Endothelial cell of umbilical vein (primary cell): ENCODE measurements at regions not wholly inside any gene's neighbourhood (a gene's known extent, or its start where the extent isn't known, plus 50 kb on each side); places are given as distances from the start of the nearest gene placed in this dataset.

Experiments used
- BruUV-seq: library from RNA; stranded (reverse); fragments of 400-500 nt; replicated peaks from 2 replicates; lab custom pipeline; 2021; lab: Mats Ljungman, UMichigan
- CTCF ChIA-PET: fragments of 300-600, 350-600 bp; sonication (Branson Sonifier 250); formaldehyde crosslinking; loops from one replicate; lab custom pipeline; 2021; ENCODE audit warnings: antibody characterized with exemption, inconsistent platforms; lab: Charles Lee
- POLR2A ChIA-PET: fragments of 300-600, 350-600 bp; sonication (Branson Sonifier 250); formaldehyde crosslinking; loops from one replicate; lab custom pipeline; 2021; ENCODE audit warnings: antibody characterized with exemption, inconsistent platforms; lab: Charles Lee
- DNase-seq: peaks from one replicate; pipeline ENCODE4 v3.0.0-alpha.2; 2011; ENCODE audit warnings: low read depth, low spot score
- FAIRE-seq: peaks from 2 replicates; lab custom pipeline; 2011; peaks lifted over from hg19 to GRCh38; lab: Jason Lieb, UNC
- H2AFZ ChIP-seq: 2 replicates; pipeline ENCODE4 v1.6.0; 2012; ENCODE audit warnings: low read depth, low read length, control low read depth, inconsistent platforms
- H3K27ac ChIP-seq: 2 replicates; pipeline ENCODE4 v1.5.1; 2011; ENCODE audit warnings: low read depth, mild to moderate bottlenecking, control low read depth, low read length, moderate library complexity; ENCODE audit not compliant: insufficient read depth
- H3K27me3 ChIP-seq, 2 experiments: 2 replicates each; pipeline versions ENCODE4 v1.6.0 to v1.6.1; 2011; ENCODE audit warnings: low read length in 2 of 2, mixed read lengths in 1 of 2; ENCODE audit not compliant: control insufficient read depth in 2 of 2, insufficient read depth in 2 of 2
- H3K36me3 ChIP-seq, 2 experiments: 2 replicates in 1 of 2; 3 replicates in 1 of 2; pipeline ENCODE4 v1.5.1; 2011; ENCODE audit warnings: low read length in 2 of 2, mild to moderate bottlenecking in 1 of 2, moderate library complexity in 1 of 2; ENCODE audit not compliant: control insufficient read depth in 2 of 2, insufficient read depth in 2 of 2; ENCODE audit errors: extremely low read depth in 1 of 2
- H3K4me1 ChIP-seq: 3 replicates; pipeline ENCODE4 v1.5.1; 2011; ENCODE audit warnings: mild to moderate bottlenecking, low read length; ENCODE audit not compliant: control insufficient read depth, insufficient read depth; ENCODE audit errors: extremely low read depth
- H3K4me2 ChIP-seq: 2 replicates; pipeline ENCODE4 v1.6.1; 2011; ENCODE audit warnings: low read length, control low read depth, mixed read lengths; ENCODE audit not compliant: insufficient read depth
- H3K4me3 ChIP-seq, 3 experiments: fragments of 200-600 bp in 1 of 3; sonication (generic), shearing (Covaris generic) in 1 of 3; replicated peaks in 1 of 3; 2 replicates each; pipeline ENCODE4 v1.5.1; 2011 to 2016; ENCODE audit warnings: control low read depth in 3 of 3, low read length in 3 of 3, mild to moderate bottlenecking in 2 of 3, inconsistent platforms in 1 of 3, low read depth in 1 of 3, moderate library complexity in 1 of 3; ENCODE audit not compliant: insufficient read depth in 1 of 3
- H3K79me2 ChIP-seq: 2 replicates; pipeline ENCODE4 v1.6.0; 2012; ENCODE audit warnings: low read length, inconsistent platforms; ENCODE audit not compliant: control insufficient read depth, insufficient read depth
- H3K9ac ChIP-seq: replicated peaks from 2 replicates; pipeline ENCODE3; 2011; ENCODE audit warnings: low read length, control low read depth; ENCODE audit not compliant: insufficient read depth; ENCODE audit errors: extremely low read depth
- H3K9me1 ChIP-seq: replicated peaks from 3 replicates; pipeline ENCODE4 v1.6.0; 2011; ENCODE audit warnings: mild to moderate bottlenecking, low read length; ENCODE audit not compliant: control insufficient read depth, insufficient read depth; ENCODE audit errors: extremely low read depth
- H3K9me3 ChIP-seq: replicated peaks from 2 replicates; pipeline ENCODE4 v1.5.1; 2012; ENCODE audit warnings: low read length, inconsistent platforms; ENCODE audit not compliant: control insufficient read depth, insufficient read depth
- H4K20me1 ChIP-seq: replicated peaks from 2 replicates; pipeline ENCODE3; 2011; ENCODE audit warnings: mild to moderate bottlenecking, low read length; ENCODE audit not compliant: control insufficient read depth, insufficient read depth; ENCODE audit errors: extremely low read depth
- CTCF ChIP-seq, 2 donors: IDR thresholded peaks; 1 replicate in 1 of 2; 2 replicates in 1 of 2; pipeline ENCODE4 v1.5.1; 2011; ENCODE audit warnings: low read length in 2 of 2, mild to moderate bottlenecking in 2 of 2, moderate library complexity in 2 of 2, control low read depth in 1 of 2, inconsistent platforms in 1 of 2, low read depth in 1 of 2; ENCODE audit not compliant: insufficient read depth in 1 of 2; ENCODE audit errors: extremely low read depth in 1 of 2
- EZH2 ChIP-seq: IDR thresholded peaks from 2 replicates; pipeline ENCODE4 v1.6.1; 2012; ENCODE audit warnings: borderline replicate concordance, low read depth, mild to moderate bottlenecking, moderate library complexity, low read length, inconsistent platforms; ENCODE audit not compliant: severe bottlenecking
- FOS ChIP-seq: IDR thresholded peaks from 2 replicates; pipeline ENCODE4 v1.6.1; 2011; ENCODE audit warnings: mild to moderate bottlenecking, low read length, moderate library complexity, borderline replicate concordance; ENCODE audit not compliant: insufficient read depth
- GATA2 ChIP-seq: IDR thresholded peaks from 2 replicates; pipeline ENCODE4 v1.7.0; 2011; ENCODE audit warnings: low read depth, mild to moderate bottlenecking, moderate library complexity, mixed read lengths, low read length; ENCODE audit not compliant: insufficient read length, insufficient read depth
- JUN ChIP-seq: IDR thresholded peaks from 2 replicates; pipeline ENCODE4 v1.6.1; 2011; ENCODE audit warnings: borderline replicate concordance, low read depth; ENCODE audit not compliant: insufficient read length, insufficient read depth
- MYC ChIP-seq: IDR thresholded peaks from one replicate; pipeline ENCODE4 v1.6.1; 2011; ENCODE audit warnings: mild to moderate bottlenecking, low read depth, low read length
- POLR2A ChIP-seq: IDR thresholded peaks from 2 replicates; pipeline ENCODE4 v1.6.1; 2012; ENCODE audit warnings: low read depth, mild to moderate bottlenecking, control low read depth, low read length
- POLR2AphosphoS5 ChIP-seq: IDR thresholded peaks from 2 replicates; pipeline ENCODE4 v1.6.1; 2012; ENCODE audit warnings: low read depth, mild to moderate bottlenecking, control low read depth, low read length, moderate library complexity; ENCODE audit not compliant: insufficient read depth
- dilution Hi-C: fragments of 300-500 bp; cut with MboI; formaldehyde crosslinking; loops from one replicate; pipeline ENCODE4 v1.15.0; 2019; ENCODE audit warnings: low sequenced_read_pairs; ENCODE audit not compliant: extremely low pct_ligation_motif_present
- intact Hi-C: fragments of 100-400 bp; cut with micrococcal nuclease; formaldehyde crosslinking; loops from one replicate; pipeline ENCODE4 v1.10.0; 2022
- TF ChIP-seq, protein P1 (sequence below): IDR thresholded peaks from 2 replicates; pipeline ENCODE4 v1.6.1; 2011; ENCODE audit not compliant: insufficient read depth, insufficient read length

DNA sequence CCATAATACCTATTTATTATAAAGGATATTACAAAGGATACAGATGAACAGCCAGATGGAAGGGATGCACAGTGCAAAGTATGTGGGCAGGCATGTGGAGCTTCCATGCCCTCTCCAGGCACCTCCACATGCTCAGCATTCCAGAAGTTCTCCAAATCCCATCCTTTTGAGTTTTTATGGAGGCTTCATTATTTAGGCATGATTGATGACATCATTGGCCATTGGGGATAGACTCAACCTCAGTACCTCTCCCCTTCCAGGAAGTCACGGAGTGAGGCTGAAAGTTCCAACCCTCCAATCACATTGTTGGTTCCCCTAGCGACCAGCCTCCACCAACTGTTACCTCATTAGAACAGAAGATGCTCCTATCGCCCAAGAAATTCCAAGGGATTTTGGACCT is 156.4 kb downstream of the ATP23 start:
- H3K27ac ChIP-seq: no peak overlapping the region
- intact Hi-C loops (no loop called here), dilution Hi-C loops (no loop called here)
- FAIRE-seq (no peak), DNase-seq (no peak)
- no peak overlapping the region for H3K9ac ChIP-seq
- H3K79me2 ChIP-seq: no peaks in the 10 kb centered on the region
- H3K36me3 ChIP-seq: no peaks in the 10 kb centered on the region
- no TSS peak for BruUV-seq
- ChIA-PET POLR2A (no interaction called here), CTCF (no interaction called here)
- H4K20me1 ChIP-seq: no peaks in the 10 kb centered on the region
- H2AFZ ChIP-seq: no peak overlapping the region
- no peak for TF ChIP-seq CTCF (IDR thresholded peaks at IDR 0.05; ENCODE audit: extremely low read depth in 1 of 2, insufficient read depth in 1 of 2, low read depth in 1 of 2, low read length in 2 of 2)
- TF ChIP-seq POLR2AphosphoS5: no peak
- TF ChIP-seq JUN: no peak
- TF ChIP-seq, protein P1, sequence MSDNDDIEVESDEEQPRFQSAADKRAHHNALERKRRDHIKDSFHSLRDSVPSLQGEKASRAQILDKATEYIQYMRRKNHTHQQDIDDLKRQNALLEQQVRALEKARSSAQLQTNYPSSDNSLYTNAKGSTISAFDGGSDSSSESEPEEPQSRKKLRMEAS: no peak
- no peak for TF ChIP-seq MYC
- no peak for TF ChIP-seq GATA2
- no peak for TF ChIP-seq FOS
- TF ChIP-seq EZH2: no peak
- no peak for TF ChIP-seq POLR2A
- H3K4me3 ChIP-seq: no peak overlapping the region
- H3K4me2 ChIP-seq: no peak overlapping the region
- H3K9me3 ChIP-seq: no peaks in the 10 kb centered on the region
- no peaks in the 10 kb centered on the region for H3K9me1 ChIP-seq
- H3K4me1 ChIP-seq: no peaks in the 10 kb centered on the region
- H3K27me3 ChIP-seq: peaks cover 0 to under 1% of the 10 kb centered on the region in 2 experiments
